ENCODE measurements at regions not wholly inside any gene's neighbourhood (a gene's known extent, or its start where the extent isn't known, plus 50 kb on each side); places are given as distances from the start of the nearest gene placed in this dataset.

DNA sequence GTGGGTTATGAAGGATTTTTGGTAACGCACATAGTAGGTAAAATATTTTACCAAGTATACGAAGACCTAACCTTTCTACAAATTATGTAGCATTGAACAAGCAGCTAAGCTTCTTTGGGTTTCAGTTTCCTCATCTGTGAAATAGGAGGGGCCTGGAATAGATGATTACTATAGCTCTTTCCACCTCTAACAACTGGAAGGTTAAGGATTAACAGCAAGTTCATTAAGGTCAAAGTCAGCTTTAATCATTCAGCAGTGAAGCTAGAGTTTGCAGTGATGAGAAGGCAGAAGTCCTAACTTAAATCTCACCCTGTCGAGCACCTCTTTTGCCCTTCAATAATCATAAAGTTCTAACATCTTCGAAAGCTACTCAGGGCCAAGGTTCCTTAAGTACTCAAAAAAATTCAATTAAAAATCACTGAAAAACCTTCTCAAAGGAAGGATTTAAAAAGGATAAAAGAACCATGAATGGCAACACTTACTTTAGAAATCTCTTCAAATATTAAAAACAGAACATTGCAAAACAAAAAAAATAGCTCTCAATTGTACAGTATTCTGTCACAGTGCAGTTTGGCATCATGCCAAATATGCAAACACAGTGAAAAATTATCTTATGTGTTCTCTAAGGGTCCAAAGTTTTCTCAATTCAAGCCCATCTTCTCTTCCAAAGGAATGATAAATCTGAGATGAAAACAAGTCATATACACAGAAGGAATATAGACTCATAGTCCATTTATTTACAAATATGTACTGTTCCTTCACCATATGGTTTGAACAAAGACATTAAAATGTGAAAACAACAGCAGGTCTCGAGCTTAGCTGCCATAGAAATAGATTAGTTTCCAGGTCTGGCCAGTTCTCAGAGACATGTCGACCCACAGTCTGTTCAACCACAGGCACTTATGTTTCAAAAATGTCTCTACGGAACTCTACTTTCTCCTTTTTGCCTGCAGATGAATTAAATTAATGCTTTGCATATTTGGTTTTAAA is 152.0 kb upstream of the SLC13A1 start:
- WGBS, 5 donors: 74 to 86% (median 80%) methylated on average over 7 of the region's 7 CpGs
- H3K4me1 ChIP-seq: no peaks in the 10 kb centered on the region
- no peaks in the 10 kb centered on the region for H3K9me3 ChIP-seq
- H3K4me3 ChIP-seq: no peak overlapping the region
- intact Hi-C loops (cut with DNase I; ENCODE audit: low total_unique reads): no loop called here
- H3K27ac ChIP-seq: no peak overlapping the region
- TF ChIP-seq POLR2AphosphoS5 (IDR thresholded peaks at IDR 0.05) (no peak), CTCF (IDR thresholded peaks at IDR 0.05 in 8 of 11, conservative IDR thresholded peaks at IDR 0.05 in 3 of 11) (no peak), POLR2A (IDR thresholded peaks at IDR 0.05) (no peak)
- no peaks in the 10 kb centered on the region for H3K27me3 ChIP-seq (replicated peaks in 1 of 7)
- H3K36me3 ChIP-seq: no peaks in the 10 kb centered on the region
- no peak for DNase-seq

DNA sequence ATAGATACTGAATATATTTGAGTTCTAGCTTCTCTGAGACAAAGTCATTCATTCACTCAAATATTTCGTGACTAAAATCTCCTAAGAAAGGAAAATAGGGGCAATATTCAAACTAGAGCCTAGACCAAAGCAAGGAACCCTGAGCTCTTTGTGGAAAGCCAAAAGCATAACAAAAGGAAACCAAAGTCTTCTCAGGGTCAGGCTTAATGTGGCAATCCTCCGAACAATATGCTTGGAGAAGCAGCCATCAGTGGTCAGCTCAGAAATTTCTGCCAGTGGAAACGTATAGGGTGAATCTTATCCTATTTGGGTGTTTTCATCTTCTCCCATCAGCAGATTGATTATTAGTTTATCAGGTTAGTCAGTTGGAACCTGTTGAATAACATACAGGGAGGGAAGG is 151.3 kb upstream of the SLC13A1 start:
- no peak overlapping the region for H3K4me3 ChIP-seq
- 74 to 85% (median 81%) methylated on average over 3 of the region's 3 CpGs for WGBS, 5 donors
- H3K4me1 ChIP-seq: no peaks in the 10 kb centered on the region
- intact Hi-C loops (cut with DNase I; ENCODE audit: low total_unique reads): no loop called here
- no peaks in the 10 kb centered on the region for H3K9me3 ChIP-seq
- H3K27me3 ChIP-seq (replicated peaks in 1 of 7): no peaks in the 10 kb centered on the region
- DNase-seq: no peak
- H3K27ac ChIP-seq: no peak overlapping the region
- no peak for TF ChIP-seq CTCF (IDR thresholded peaks at IDR 0.05 in 8 of 11, conservative IDR thresholded peaks at IDR 0.05 in 3 of 11)
- no peak for TF ChIP-seq POLR2A (IDR thresholded peaks at IDR 0.05)
- TF ChIP-seq POLR2AphosphoS5 (IDR thresholded peaks at IDR 0.05): no peak
- no peaks in the 10 kb centered on the region for H3K36me3 ChIP-seq

DNA sequence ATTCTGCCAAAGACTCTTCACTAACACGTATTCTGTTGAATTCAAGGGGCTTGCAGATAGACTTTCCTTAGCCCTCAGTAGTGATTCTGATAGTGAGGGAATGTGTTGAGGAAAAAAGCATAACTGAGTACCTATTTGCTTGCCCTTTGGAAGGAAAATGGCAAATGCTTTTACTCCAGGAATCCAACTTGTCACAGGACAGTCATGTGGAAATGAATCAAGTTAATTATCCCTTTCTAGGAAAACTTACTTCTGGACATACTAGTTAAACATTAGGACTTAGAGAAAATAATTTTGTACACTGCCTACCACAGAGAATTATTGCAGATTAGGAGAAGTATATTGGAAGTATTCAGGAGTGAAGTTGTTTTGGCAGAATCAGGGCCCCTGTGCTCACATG is 148.9 kb upstream of the SLC13A1 start:
- no peak for TF ChIP-seq CTCF (IDR thresholded peaks at IDR 0.05 in 8 of 11, conservative IDR thresholded peaks at IDR 0.05 in 3 of 11)
- TF ChIP-seq POLR2AphosphoS5 (IDR thresholded peaks at IDR 0.05): no peak
- no peak for TF ChIP-seq POLR2A (IDR thresholded peaks at IDR 0.05)
- Histone ChIP-seq H3K27ac (no peak overlapping the region), H3K9me3 (no peaks in the 10 kb centered on the region), H3K4me1 (no peaks in the 10 kb centered on the region), H3K4me3 (no peak overlapping the region), H3K36me3 (no peaks in the 10 kb centered on the region), H3K27me3 (replicated peaks in 1 of 7) (no peaks in the 10 kb centered on the region)
- intact Hi-C loops (cut with DNase I; ENCODE audit: low total_unique reads): no loop called here
- DNase-seq: no peak
- 48 to 83% (median 71%) methylated on average over 1 of the region's 1 CpG for WGBS, 5 donors

DNA sequence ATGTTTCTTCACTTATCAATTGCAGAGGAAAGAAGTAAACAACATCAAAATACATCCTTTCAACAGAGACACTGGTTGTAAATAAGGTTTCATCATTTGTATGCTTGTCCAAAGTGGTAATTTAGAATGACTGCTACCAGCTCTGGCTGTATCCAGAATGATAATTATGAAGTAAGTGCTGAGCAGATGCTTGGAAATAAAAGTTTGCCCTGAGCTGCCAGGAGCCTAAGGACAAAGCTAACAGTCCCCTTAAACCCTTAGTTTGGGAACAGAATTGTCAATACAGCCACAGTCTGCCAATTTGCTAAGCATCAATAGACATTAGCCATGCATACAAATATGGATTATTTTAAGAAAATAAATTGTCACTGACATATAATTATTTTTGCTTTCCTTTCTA is 147.0 kb upstream of the SLC13A1 start:
- no peaks in the 10 kb centered on the region for H3K4me1 ChIP-seq
- H3K4me3 ChIP-seq: no peak overlapping the region
- no peak for TF ChIP-seq POLR2A (IDR thresholded peaks at IDR 0.05)
- no peak for TF ChIP-seq CTCF (IDR thresholded peaks at IDR 0.05 in 8 of 11, conservative IDR thresholded peaks at IDR 0.05 in 3 of 11)
- TF ChIP-seq POLR2AphosphoS5 (IDR thresholded peaks at IDR 0.05): no peak
- H3K27ac ChIP-seq: no peak overlapping the region
- intact Hi-C loops (cut with DNase I; ENCODE audit: low total_unique reads): no loop called here
- H3K27me3 ChIP-seq (replicated peaks in 1 of 7): no peaks in the 10 kb centered on the region
- H3K9me3 ChIP-seq: no peaks in the 10 kb centered on the region
- H3K36me3 ChIP-seq: no peaks in the 10 kb centered on the region
- DNase-seq: no peak

Measured in spleen (tissue), 11 donors.